ENCODE measurements at regions not wholly inside any gene's neighbourhood (a gene's known extent, or its start where the extent isn't known, plus 50 kb on each side); places are given as distances from the start of the nearest gene placed in this dataset.

DNA sequence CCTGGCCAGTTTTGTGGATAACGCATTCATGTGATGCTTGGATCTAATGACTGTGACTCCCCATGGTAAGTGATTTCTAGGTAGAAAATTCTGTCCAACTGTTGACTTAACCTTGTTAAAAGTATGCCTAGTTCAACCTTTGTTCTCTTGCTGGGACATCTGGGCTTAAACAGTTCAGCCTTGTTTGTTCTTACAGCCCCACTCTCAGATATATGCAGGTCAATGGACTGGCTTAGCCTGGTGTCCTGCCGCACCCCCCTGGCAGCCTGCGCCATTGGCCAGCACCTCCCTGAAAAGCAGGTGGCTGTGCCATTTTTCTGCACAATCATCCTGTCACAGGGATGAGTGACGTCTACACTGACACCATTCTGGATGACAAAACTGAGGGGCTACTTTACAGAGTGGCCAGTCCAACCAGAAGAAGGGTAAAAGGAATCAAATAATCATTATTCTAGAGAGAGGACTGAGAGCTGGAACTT lies 244.7 kb upstream of the ONECUT1 start:
- ChIA-PET POLR2A (no interaction called here), CTCF (no interaction called here)
- Histone ChIP-seq H3K4me3 (ENCODE audit: low read depth in 2 of 2, low read length in 1 of 2) (no peak overlapping the region), H3K9me2 (no peaks in the 10 kb centered on the region), H3K27me3 (ENCODE audit: insufficient read depth) (no peaks in the 10 kb centered on the region; the same call in 1 of the 2 replicates), H3K27ac (ENCODE audit: low read depth in 2 of 2, low read length in 1 of 2) (no peak overlapping the region), H3K9me3 (no peaks in the 10 kb centered on the region), H3K79me2 (ENCODE audit: insufficient read depth) (no peaks in the 10 kb centered on the region), H3K9ac (no peak overlapping the region), H3K4me2 (no peak overlapping the region), H4K20me1 (ENCODE audit: insufficient read depth) (no peaks in the 10 kb centered on the region), H3K36me3 (replicated peaks in 1 of 2; ENCODE audit: control insufficient read depth in 1 of 2, insufficient read depth in 2 of 2, low read length in 1 of 2) (no peaks in the 10 kb centered on the region), H3F3A (replicated peaks; ENCODE audit: insufficient read depth) (no peaks in the 10 kb centered on the region), H2AFZ (ENCODE audit: low read depth) (no peak overlapping the region), H3K4me1 (ENCODE audit: control insufficient read depth in 1 of 2, insufficient read depth in 2 of 2, low read depth in 1 of 2, low read length in 1 of 2) (no peaks in the 10 kb centered on the region)
- TF ChIP-seq MEF2A (IDR thresholded peaks at IDR 0.05; ENCODE audit: borderline replicate concordance, low read depth) (no peak), MXI1 (IDR thresholded peaks at IDR 0.05; ENCODE audit: low read depth, low read length) (no peak), SMC3 (IDR thresholded peaks at IDR 0.05; ENCODE audit: low read depth, low read length) (no peak), TCF12 (IDR thresholded peaks at IDR 0.05) (no peak)
- TF ChIP-seq, protein P1, sequence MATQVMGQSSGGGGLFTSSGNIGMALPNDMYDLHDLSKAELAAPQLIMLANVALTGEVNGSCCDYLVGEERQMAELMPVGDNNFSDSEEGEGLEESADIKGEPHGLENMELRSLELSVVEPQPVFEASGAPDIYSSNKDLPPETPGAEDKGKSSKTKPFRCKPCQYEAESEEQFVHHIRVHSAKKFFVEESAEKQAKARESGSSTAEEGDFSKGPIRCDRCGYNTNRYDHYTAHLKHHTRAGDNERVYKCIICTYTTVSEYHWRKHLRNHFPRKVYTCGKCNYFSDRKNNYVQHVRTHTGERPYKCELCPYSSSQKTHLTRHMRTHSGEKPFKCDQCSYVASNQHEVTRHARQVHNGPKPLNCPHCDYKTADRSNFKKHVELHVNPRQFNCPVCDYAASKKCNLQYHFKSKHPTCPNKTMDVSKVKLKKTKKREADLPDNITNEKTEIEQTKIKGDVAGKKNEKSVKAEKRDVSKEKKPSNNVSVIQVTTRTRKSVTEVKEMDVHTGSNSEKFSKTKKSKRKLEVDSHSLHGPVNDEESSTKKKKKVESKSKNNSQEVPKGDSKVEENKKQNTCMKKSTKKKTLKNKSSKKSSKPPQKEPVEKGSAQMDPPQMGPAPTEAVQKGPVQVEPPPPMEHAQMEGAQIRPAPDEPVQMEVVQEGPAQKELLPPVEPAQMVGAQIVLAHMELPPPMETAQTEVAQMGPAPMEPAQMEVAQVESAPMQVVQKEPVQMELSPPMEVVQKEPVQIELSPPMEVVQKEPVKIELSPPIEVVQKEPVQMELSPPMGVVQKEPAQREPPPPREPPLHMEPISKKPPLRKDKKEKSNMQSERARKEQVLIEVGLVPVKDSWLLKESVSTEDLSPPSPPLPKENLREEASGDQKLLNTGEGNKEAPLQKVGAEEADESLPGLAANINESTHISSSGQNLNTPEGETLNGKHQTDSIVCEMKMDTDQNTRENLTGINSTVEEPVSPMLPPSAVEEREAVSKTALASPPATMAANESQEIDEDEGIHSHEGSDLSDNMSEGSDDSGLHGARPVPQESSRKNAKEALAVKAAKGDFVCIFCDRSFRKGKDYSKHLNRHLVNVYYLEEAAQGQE (IDR thresholded peaks at IDR 0.05; ENCODE audit: low read depth, low read length): no peak
- 14% methylated on average over 4 of the region's 4 CpGs for WGBS (ENCODE audit: low lambda C conversion rate)
- no peak for DNase-seq

DNA sequence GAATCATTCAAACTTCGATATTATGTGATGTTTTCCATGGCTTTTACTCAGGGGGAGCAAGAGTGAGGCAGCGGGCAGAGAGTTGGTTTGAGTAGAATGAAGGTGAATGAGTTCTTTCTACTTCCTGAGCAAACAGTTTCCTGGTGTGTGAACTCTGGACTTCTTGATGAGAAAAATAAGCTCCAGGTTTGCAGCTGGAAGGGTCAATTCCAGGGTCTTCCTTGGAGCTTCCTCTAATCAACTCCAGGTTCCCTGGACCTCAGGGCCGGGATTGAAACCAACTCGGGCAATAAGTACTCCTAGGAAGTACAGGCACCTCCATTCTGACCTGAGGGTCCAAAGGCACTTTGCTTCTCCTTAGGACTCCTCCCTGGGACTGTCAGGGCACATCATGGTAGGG lies 243.6 kb upstream of the ONECUT1 start:
- no peak for DNase-seq
- Histone ChIP-seq H3K9me2 (no peaks in the 10 kb centered on the region), H3K79me2 (ENCODE audit: insufficient read depth) (no peaks in the 10 kb centered on the region), H3K27ac (ENCODE audit: low read depth in 2 of 2, low read length in 1 of 2) (no peak overlapping the region), H4K20me1 (ENCODE audit: insufficient read depth) (no peaks in the 10 kb centered on the region), H3K9ac (no peak overlapping the region), H3K4me3 (ENCODE audit: low read depth in 2 of 2, low read length in 1 of 2) (no peak overlapping the region), H2AFZ (ENCODE audit: low read depth) (no peak overlapping the region), H3K4me1 (ENCODE audit: control insufficient read depth in 1 of 2, insufficient read depth in 2 of 2, low read depth in 1 of 2, low read length in 1 of 2) (no peaks in the 10 kb centered on the region), H3K4me2 (no peak overlapping the region), H3F3A (replicated peaks; ENCODE audit: insufficient read depth) (no peaks in the 10 kb centered on the region), H3K9me3 (no peaks in the 10 kb centered on the region), H3K36me3 (replicated peaks in 1 of 2; ENCODE audit: control insufficient read depth in 1 of 2, insufficient read depth in 2 of 2, low read length in 1 of 2) (no peaks in the 10 kb centered on the region), H3K27me3 (ENCODE audit: insufficient read depth) (no peaks in the 10 kb centered on the region; the same call in 1 of the 2 replicates)
- ChIA-PET CTCF (no interaction called here), POLR2A (no interaction called here)
- 20% methylated on average over 3 of the region's 4 CpGs for WGBS (ENCODE audit: low lambda C conversion rate)
- TF ChIP-seq EZH2phosphoT487 (IDR thresholded peaks at IDR 0.05; ENCODE audit: borderline replicate concordance, low read depth) (no peak), FOXJ3 (CRISPR knock-in tag; IDR thresholded peaks at IDR 0.05) (no peak), YY1 (IDR thresholded peaks at IDR 0.05; ENCODE audit: low read depth) (no peak), GABPA (IDR thresholded peaks at IDR 0.05; ENCODE audit: low read depth) (no peak), RFX5 (IDR thresholded peaks at IDR 0.05; ENCODE audit: low read length) (no peak), RXRA (IDR thresholded peaks at IDR 0.05; ENCODE audit: borderline replicate concordance, low read depth) (no peak), GATA2 (CRISPR knock-in tag; IDR thresholded peaks at IDR 0.05) (no peak), RCOR1 (IDR thresholded peaks at IDR 0.05; ENCODE audit: low read length) (no peak), ELF1 (IDR thresholded peaks at IDR 0.05) (no peak), FOXM1 (IDR thresholded peaks at IDR 0.05; ENCODE audit: low read depth) (no peak), NRF1 (IDR thresholded peaks at IDR 0.05; ENCODE audit: low read depth, low read length) (no peak)
- TF ChIP-seq, protein P2, sequence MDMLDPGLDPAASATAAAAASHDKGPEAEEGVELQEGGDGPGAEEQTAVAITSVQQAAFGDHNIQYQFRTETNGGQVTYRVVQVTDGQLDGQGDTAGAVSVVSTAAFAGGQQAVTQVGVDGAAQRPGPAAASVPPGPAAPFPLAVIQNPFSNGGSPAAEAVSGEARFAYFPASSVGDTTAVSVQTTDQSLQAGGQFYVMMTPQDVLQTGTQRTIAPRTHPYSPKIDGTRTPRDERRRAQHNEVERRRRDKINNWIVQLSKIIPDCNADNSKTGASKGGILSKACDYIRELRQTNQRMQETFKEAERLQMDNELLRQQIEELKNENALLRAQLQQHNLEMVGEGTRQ (IDR thresholded peaks at IDR 0.05; ENCODE audit: borderline replicate concordance, low read depth, low read length): no peak
- TF ChIP-seq, protein P1 (IDR thresholded peaks at IDR 0.05; ENCODE audit: low read depth, low read length): no peak
- TF ChIP-seq, protein P3, sequence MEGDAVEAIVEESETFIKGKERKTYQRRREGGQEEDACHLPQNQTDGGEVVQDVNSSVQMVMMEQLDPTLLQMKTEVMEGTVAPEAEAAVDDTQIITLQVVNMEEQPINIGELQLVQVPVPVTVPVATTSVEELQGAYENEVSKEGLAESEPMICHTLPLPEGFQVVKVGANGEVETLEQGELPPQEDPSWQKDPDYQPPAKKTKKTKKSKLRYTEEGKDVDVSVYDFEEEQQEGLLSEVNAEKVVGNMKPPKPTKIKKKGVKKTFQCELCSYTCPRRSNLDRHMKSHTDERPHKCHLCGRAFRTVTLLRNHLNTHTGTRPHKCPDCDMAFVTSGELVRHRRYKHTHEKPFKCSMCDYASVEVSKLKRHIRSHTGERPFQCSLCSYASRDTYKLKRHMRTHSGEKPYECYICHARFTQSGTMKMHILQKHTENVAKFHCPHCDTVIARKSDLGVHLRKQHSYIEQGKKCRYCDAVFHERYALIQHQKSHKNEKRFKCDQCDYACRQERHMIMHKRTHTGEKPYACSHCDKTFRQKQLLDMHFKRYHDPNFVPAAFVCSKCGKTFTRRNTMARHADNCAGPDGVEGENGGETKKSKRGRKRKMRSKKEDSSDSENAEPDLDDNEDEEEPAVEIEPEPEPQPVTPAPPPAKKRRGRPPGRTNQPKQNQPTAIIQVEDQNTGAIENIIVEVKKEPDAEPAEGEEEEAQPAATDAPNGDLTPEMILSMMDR (IDR thresholded peaks at IDR 0.05): no peak

Measured in SK-N-SH (cell line).